H1 (cell line): ENCODE measurements at regions not wholly inside any gene's neighbourhood (a gene's known extent, or its start where the extent isn't known, plus 50 kb on each side); places are given as distances from the start of the nearest gene placed in this dataset.

Experiments used
- CTCF ChIA-PET: fragments of 300-600 bp; sonication (Branson Sonifier 250); formaldehyde crosslinking; loops from one replicate; lab custom pipeline; 2021; ENCODE audit not compliant: partially characterized antibody; lab: Charles Lee
- POLR2A ChIA-PET: fragments of 300-600 bp; sonication (Branson Sonifier 250); formaldehyde crosslinking; loops from one replicate; lab custom pipeline; 2021; ENCODE audit warnings: inconsistent platforms; ENCODE audit not compliant: partially characterized antibody; lab: Charles Lee
- DNase-seq, 2 experiments: peaks; one replicate each; pipeline versions ENCODE4 v3.0.0 to v3.0.0-alpha.2; 2010 to 2022; ENCODE audit warnings: low spot score in 2 of 2, low read depth in 1 of 2, mixed read lengths in 1 of 2
- FAIRE-seq: peaks from 2 replicates; lab custom pipeline; 2011; peaks lifted over from hg19 to GRCh38; lab: Jason Lieb, UNC
- H2AFZ ChIP-seq: 2 replicates; pipeline ENCODE4 v1.8.1; 2012; ENCODE audit warnings: low read length, inconsistent platforms
- H2AK5ac ChIP-seq: 2 replicates; pipeline ENCODE4 v1.6.1; 2013; ENCODE audit warnings: low read depth, low read length
- H2BK120ac ChIP-seq: replicated peaks from 2 replicates; pipeline ENCODE3; 2013; ENCODE audit warnings: low read depth, low read length, inconsistent platforms
- H2BK12ac ChIP-seq: 2 replicates; pipeline ENCODE4 v1.6.1; 2013; ENCODE audit warnings: low read depth, low read length
- H2BK15ac ChIP-seq: 2 replicates; pipeline ENCODE4 v1.6.1; 2013; ENCODE audit warnings: low read length
- H2BK20ac ChIP-seq: 2 replicates; pipeline ENCODE4 v1.6.1; 2013; ENCODE audit warnings: low read length
- H2BK5ac ChIP-seq: 2 replicates; pipeline ENCODE4 v1.6.1; 2013; ENCODE audit warnings: low read depth, low read length
- H3K14ac ChIP-seq: 2 replicates; pipeline ENCODE4 v1.6.1; 2013; ENCODE audit warnings: inconsistent platforms; ENCODE audit not compliant: insufficient read length
- H3K18ac ChIP-seq: 2 replicates; pipeline ENCODE4 v1.6.1; 2013; ENCODE audit warnings: low read length; ENCODE audit errors: extremely low read depth
- H3K23ac ChIP-seq: 2 replicates; pipeline ENCODE4 v1.6.1; 2013; ENCODE audit warnings: inconsistent platforms; ENCODE audit not compliant: insufficient read length
- H3K23me2 ChIP-seq: 2 replicates; pipeline ENCODE4 v1.6.1; 2013; ENCODE audit warnings: low read depth, low read length
- H3K27ac ChIP-seq: 2 replicates; pipeline ENCODE4 v1.6.1; 2011; ENCODE audit warnings: low read depth, low read length, inconsistent platforms
- H3K27me3 ChIP-seq, 4 experiments: replicated peaks in 1 of 4; 1 replicate in 1 of 4; 2 replicates in 3 of 4; pipeline versions ENCODE4 v1.6.1 to v1.8.1; 2011 to 2013; ENCODE audit warnings: low read length in 3 of 4, mild to moderate bottlenecking in 3 of 4, inconsistent platforms in 2 of 4, mixed read lengths in 2 of 4, moderate library complexity in 1 of 4; ENCODE audit not compliant: control insufficient read depth in 3 of 4, insufficient read depth in 3 of 4; ENCODE audit errors: extremely low read depth in 1 of 4
- H3K36me3 ChIP-seq, 4 experiments: 2 replicates each; pipeline versions ENCODE4 v1.6.1 to v1.8.1; 2011 to 2013; ENCODE audit warnings: mild to moderate bottlenecking in 4 of 4, low read length in 3 of 4, moderate library complexity in 2 of 4, control low read depth in 1 of 4, inconsistent platforms in 1 of 4; ENCODE audit not compliant: insufficient read depth in 4 of 4, control insufficient read depth in 2 of 4
- H3K4ac ChIP-seq: replicated peaks from 2 replicates; pipeline ENCODE3; 2013; ENCODE audit warnings: low read length, low read depth, mixed read lengths, inconsistent platforms; ENCODE audit not compliant: insufficient read length
- H3K4me1 ChIP-seq, 4 experiments: replicated peaks in 1 of 4; 1 replicate in 1 of 4; 2 replicates in 3 of 4; pipeline versions ENCODE4 v1.6.1 to v1.8.1; 2011 to 2013; ENCODE audit warnings: low read length in 3 of 4, inconsistent platforms in 2 of 4, mixed read lengths in 1 of 4; ENCODE audit not compliant: insufficient read depth in 4 of 4, control insufficient read depth in 3 of 4
- H3K4me2 ChIP-seq, 2 experiments: 2 replicates each; pipeline versions ENCODE4 v1.6.1 to v1.8.1; 2011 to 2013; ENCODE audit warnings: low read depth in 2 of 2, low read length in 2 of 2, control low read depth in 1 of 2, inconsistent platforms in 1 of 2, mild to moderate bottlenecking in 1 of 2; ENCODE audit not compliant: insufficient read depth in 1 of 2
- H3K4me3 ChIP-seq, 4 experiments: fragments of 200-600, 300-600 bp in 1 of 4; sonication (generic), shearing (Covaris generic), sonication (Bioruptor Twin) in 1 of 4; 2 replicates each; pipeline versions ENCODE4 v1.5.1 to v1.8.1; 2011 to 2016; ENCODE audit warnings: low read length in 4 of 4, low read depth in 3 of 4, control low read depth in 2 of 4, inconsistent platforms in 2 of 4, mild to moderate bottlenecking in 2 of 4, mixed read lengths in 1 of 4, moderate library complexity in 1 of 4; ENCODE audit not compliant: insufficient read depth in 2 of 4; ENCODE audit errors: extremely low read depth in 1 of 4
- H3K56ac ChIP-seq: replicated peaks from 2 replicates; pipeline ENCODE3; 2013; ENCODE audit warnings: low read depth, mild to moderate bottlenecking, mixed read lengths, low read length, inconsistent platforms; ENCODE audit not compliant: insufficient read length
- H3K79me1 ChIP-seq: 2 replicates; pipeline ENCODE4 v1.6.1; 2013; ENCODE audit warnings: low read depth, low read length, control low read depth
- H3K79me2 ChIP-seq, 2 experiments: 2 replicates each; pipeline versions ENCODE4 v1.6.1 to v1.8.1; 2012 to 2013; ENCODE audit warnings: low read length in 2 of 2, mild to moderate bottlenecking in 2 of 2, inconsistent platforms in 1 of 2; ENCODE audit not compliant: insufficient read depth in 2 of 2, control insufficient read depth in 1 of 2
- H3K9ac ChIP-seq, 4 experiments: replicated peaks in 1 of 4; 1 replicate in 1 of 4; 2 replicates in 3 of 4; pipeline versions ENCODE4 v1.6.1 to v1.8.1; 2011 to 2013; ENCODE audit warnings: low read depth in 3 of 4, low read length in 3 of 4, control low read depth in 2 of 4, mild to moderate bottlenecking in 2 of 4, moderate library complexity in 2 of 4, inconsistent platforms in 1 of 4; ENCODE audit errors: extremely low read depth in 1 of 4
- H3K9me3 ChIP-seq, 2 experiments: 2 replicates each; pipeline versions ENCODE4 v1.6.1 to v1.8.1; 2012 to 2013; ENCODE audit warnings: mild to moderate bottlenecking in 2 of 2, moderate library complexity in 2 of 2, control low read depth in 1 of 2, inconsistent platforms in 1 of 2, low read depth in 1 of 2, low read length in 1 of 2, mixed read lengths in 1 of 2; ENCODE audit not compliant: insufficient read depth in 2 of 2
- H4K20me1 ChIP-seq, 2 experiments: replicated peaks in 1 of 2; 2 replicates each; pipeline versions ENCODE3 to v1.8.1; 2011 to 2013; ENCODE audit warnings: inconsistent platforms in 2 of 2, low read length in 2 of 2, mild to moderate bottlenecking in 1 of 2; ENCODE audit not compliant: insufficient read depth in 2 of 2, control insufficient read depth in 1 of 2
- H4K5ac ChIP-seq: 2 replicates; pipeline ENCODE4 v1.6.1; 2013; ENCODE audit warnings: low read length, low read depth, mixed read lengths, inconsistent platforms; ENCODE audit not compliant: insufficient read length
- H4K8ac ChIP-seq: 2 replicates; pipeline ENCODE4 v1.8.0; 2013; ENCODE audit warnings: mild to moderate bottlenecking, moderate library complexity, low read length, inconsistent platforms; ENCODE audit not compliant: insufficient read depth; ENCODE audit errors: extremely low read depth
- H4K91ac ChIP-seq: replicated peaks from 2 replicates; pipeline ENCODE3; 2013; ENCODE audit warnings: low read length, mixed read lengths, inconsistent platforms; ENCODE audit not compliant: insufficient read length
- CHD1 ChIP-seq: IDR thresholded peaks from 2 replicates; pipeline ENCODE4 v1.6.1; 2012; ENCODE audit warnings: low read depth, low read length, improper control_type of control experiment
- NANOG ChIP-seq: IDR thresholded peaks from 2 replicates; pipeline ENCODE4 v1.6.1; 2011; ENCODE audit warnings: low read length, low read depth, mild to moderate bottlenecking, inconsistent platforms; ENCODE audit not compliant: insufficient read depth, poor library complexity, severe bottlenecking
- PHF8 ChIP-seq: fragments of 200-600 bp; sonication (generic); conservative IDR thresholded peaks from 2 replicates; pipeline ENCODE4 v1.7.1; 2012; ENCODE audit warnings: low read depth, mild to moderate bottlenecking, inconsistent platforms, low read length, moderate library complexity
- RAD21 ChIP-seq, 2 experiments: IDR thresholded peaks in 1 of 2; conservative IDR thresholded peaks in 1 of 2; 2 replicates each; pipeline ENCODE4 v1.6.1; 2011; ENCODE audit warnings: low read depth in 2 of 2, low read length in 2 of 2, improper control_type of control experiment in 1 of 2, inconsistent platforms in 1 of 2, mild to moderate bottlenecking in 1 of 2, moderate library complexity in 1 of 2
- RBBP5 ChIP-seq: IDR thresholded peaks from 2 replicates; pipeline ENCODE4 v1.7.1; 2012; ENCODE audit warnings: low read depth, mild to moderate bottlenecking, inconsistent platforms, low read length, moderate library complexity, borderline replicate concordance
- SRF ChIP-seq: IDR thresholded peaks from 2 replicates; pipeline ENCODE4 v1.6.1; 2011; ENCODE audit warnings: mild to moderate bottlenecking, low read depth, low read length, moderate library complexity
- TAF1 ChIP-seq: IDR thresholded peaks from 2 replicates; pipeline ENCODE4 v1.6.1; 2011; ENCODE audit warnings: mild to moderate bottlenecking, low read depth, low read length
- TF ChIP-seq, protein P1 (sequence below): IDR thresholded peaks from 2 replicates; pipeline ENCODE4 v1.6.1; 2012; ENCODE audit warnings: inconsistent platforms

DNA sequence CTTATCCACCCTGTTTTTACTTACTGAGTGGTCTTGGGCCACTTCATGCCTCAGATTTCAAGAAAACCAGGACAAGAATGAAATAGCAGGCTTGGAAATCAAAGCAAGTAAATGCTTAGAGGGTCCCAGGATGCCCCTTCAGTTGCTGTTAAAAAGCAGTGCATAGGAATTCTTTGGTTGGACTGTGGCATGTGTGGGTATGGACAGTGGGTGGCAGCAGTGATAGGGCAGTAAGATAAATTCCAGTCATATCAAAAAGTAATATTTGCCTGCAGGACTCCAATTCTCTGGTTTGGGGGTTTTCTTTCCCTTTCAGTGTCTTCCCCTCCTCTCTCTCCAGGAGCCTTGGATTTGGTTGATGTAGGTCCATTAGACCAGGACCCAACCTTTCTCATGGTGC, 306.7 kb upstream of the CLINT1 start:
- no peak overlapping the region for H3K4me2 ChIP-seq
- no peak overlapping the region for H2BK15ac ChIP-seq
- H3K18ac ChIP-seq, result no peak overlapping the region
- no peak overlapping the region for H3K4me3 ChIP-seq
- no peak overlapping the region for H2BK20ac ChIP-seq
- H3K23ac ChIP-seq, result no peak overlapping the region
- H2AK5ac ChIP-seq, result no peak overlapping the region
- no peak overlapping the region for H3K4ac ChIP-seq
- H3K79me1 ChIP-seq, result no peaks in the 10 kb centered on the region
- no peak overlapping the region for H2AFZ ChIP-seq
- H3K9ac ChIP-seq, result no peak overlapping the region
- H3K56ac ChIP-seq, result no peak overlapping the region
- FAIRE-seq (no peak), DNase-seq (no peak)
- no peak overlapping the region for H3K27ac ChIP-seq
- H3K27me3 ChIP-seq, result peaks cover 0 to 2% (median 0%) of the 10 kb centered on the region in 4 experiments; a peak in 1 of 7 replicates
- H2BK5ac ChIP-seq, result no peak overlapping the region
- no peaks in the 10 kb centered on the region for H3K9me3 ChIP-seq
- H2BK12ac ChIP-seq, result no peak overlapping the region
- H4K5ac ChIP-seq, result no peak overlapping the region
- ChIA-PET CTCF (interaction anchor here (1.2 to 1.3 kb wide), 2 partner anchors 9 to 11 kb away, joined by 3 to 4 read pairs; no protein-coding TSS in a partner anchor), POLR2A (no interaction called here)
- TF ChIP-seq CHD1 (no peak), NANOG (no peak), SRF (no peak), PHF8 (no peak), TAF1 (no peak), RBBP5 (no peak), RAD21 (IDR thresholded peaks at IDR 0.05 in 1 of 2, conservative IDR thresholded peaks at IDR 0.05 in 1 of 2; ENCODE audit: low read depth in 2 of 2, low read length in 2 of 2) (peak in 1 of 2 experiments; percentile 25; a peak in 2 of 4 replicates)
- TF ChIP-seq, protein P1, sequence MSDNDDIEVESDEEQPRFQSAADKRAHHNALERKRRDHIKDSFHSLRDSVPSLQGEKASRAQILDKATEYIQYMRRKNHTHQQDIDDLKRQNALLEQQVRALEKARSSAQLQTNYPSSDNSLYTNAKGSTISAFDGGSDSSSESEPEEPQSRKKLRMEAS, result no peak
- H3K4me1 ChIP-seq, result no peaks in the 10 kb centered on the region
- H3K79me2 ChIP-seq, result no peaks in the 10 kb centered on the region
- H3K36me3 ChIP-seq, result no peaks in the 10 kb centered on the region; a peak in 1 of 8 replicates
- no peak overlapping the region for H4K8ac ChIP-seq
- no peak overlapping the region for H4K91ac ChIP-seq
- H3K14ac ChIP-seq, result no peak overlapping the region
- no peak overlapping the region for H2BK120ac ChIP-seq
- H3K23me2 ChIP-seq, result no peaks in the 10 kb centered on the region
- H4K20me1 ChIP-seq, result no peaks in the 10 kb centered on the region
